ENCODE measurements at regions not wholly inside any gene's neighbourhood (a gene's known extent, or its start where the extent isn't known, plus 50 kb on each side); places are given as distances from the start of the nearest gene placed in this dataset.
"Not testable (repeated sequence)": the region's sequence is repeated elsewhere in the genome, so short reads cannot be mapped to it uniquely, and the experiment has no call there.

DNA sequence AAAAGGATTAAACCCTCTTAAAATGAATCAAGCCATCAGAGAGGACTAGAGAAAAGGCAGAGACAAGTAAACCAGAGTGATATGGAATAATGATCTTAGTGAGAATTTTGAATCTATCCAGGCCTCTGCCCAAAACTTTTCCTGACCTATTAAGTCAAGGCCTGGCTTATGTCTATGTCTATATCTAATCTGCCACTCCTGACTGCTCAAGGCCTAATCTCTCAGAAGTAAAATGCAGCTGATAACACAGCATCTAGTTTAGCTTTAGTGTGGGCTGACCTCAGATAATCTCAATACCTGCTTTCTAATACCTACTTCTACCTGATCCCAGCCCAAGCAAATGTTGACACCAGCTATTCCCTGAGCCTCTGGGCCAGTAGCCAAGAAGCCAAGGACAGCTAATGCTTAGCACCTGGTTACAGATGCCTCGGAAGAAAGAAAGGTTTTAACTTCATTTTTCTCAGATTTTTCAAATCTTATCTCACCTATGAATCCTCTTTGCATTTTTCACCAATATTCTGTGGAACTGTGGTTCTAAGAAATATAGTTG is 1472.5 kb upstream of the SEL1L start:
- H3K27ac ChIP-seq (ENCODE audit: low read depth, low read length), result no peak overlapping the region
- no peaks in the 10 kb centered on the region for H3K4me1 ChIP-seq (ENCODE audit: control insufficient read depth, insufficient read depth, low read length)
- H3K27me3 ChIP-seq (ENCODE audit: control insufficient read depth, insufficient read depth, low read length), result no peaks in the 10 kb centered on the region
- no peak overlapping the region for H3K4me3 ChIP-seq (ENCODE audit: low read length)
- no peak overlapping the region for H3K9ac ChIP-seq (ENCODE audit: low read length)
- no peaks in the 10 kb centered on the region for H3K36me3 ChIP-seq (ENCODE audit: control insufficient read depth, insufficient read depth, low read length)

DNA sequence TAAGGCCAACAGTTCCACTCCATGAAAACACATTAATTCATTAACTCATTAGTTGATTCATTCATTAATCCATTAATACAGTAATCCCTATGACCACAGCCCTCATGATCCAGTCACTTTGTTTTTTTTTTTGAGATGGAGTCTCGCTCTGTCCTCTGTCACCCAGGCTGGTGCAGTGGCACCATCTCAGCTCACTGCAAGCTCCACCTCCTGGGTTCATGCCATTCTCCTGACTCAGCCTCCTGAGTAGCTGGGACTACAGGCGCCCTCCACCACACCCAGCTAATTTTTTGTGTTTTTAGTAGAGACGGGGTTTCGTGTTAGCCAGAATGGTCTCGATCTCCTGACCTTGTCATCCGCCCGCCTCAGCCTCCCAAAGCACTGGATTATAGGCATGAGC is 1473.4 kb upstream of the SEL1L start:
- H3K27ac ChIP-seq (ENCODE audit: low read depth, low read length); H3K27me3 ChIP-seq (ENCODE audit: control insufficient read depth, insufficient read depth, low read length); H3K4me3 ChIP-seq (ENCODE audit: low read length); H3K9ac ChIP-seq (ENCODE audit: low read length); H3K36me3 ChIP-seq (ENCODE audit: control insufficient read depth, insufficient read depth, low read length); H3K4me1 ChIP-seq (ENCODE audit: control insufficient read depth, insufficient read depth, low read length): not testable (repeated sequence)

DNA sequence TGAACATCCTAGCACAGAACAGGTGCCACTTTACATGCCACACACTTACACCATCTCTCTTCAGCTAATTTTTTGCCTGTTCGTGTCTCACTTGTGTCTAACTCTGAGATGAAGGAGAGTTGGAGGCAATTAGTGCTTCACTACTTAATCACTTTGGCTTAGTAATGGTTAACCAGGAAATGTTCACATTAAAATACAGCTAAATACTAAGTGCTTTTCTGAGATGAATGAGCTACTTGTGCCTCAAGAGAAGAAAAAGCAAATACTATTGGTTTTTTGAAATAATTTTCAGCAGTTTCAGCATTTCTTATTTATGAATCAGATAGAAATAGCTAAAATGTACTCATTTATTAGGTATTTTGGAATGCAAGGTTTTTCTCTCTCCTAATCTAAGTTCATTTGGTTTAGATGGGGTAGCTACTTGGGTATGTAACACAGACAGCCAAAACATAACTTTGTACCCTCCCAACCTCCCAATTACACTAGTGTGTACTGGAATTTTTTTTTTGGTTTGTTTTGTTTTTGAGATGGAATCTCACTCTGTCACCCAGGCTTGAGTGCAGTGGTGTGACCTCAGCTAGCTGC is 1474.1 kb upstream of the SEL1L start:
- H3K27ac ChIP-seq (ENCODE audit: low read depth, low read length), result no peak overlapping the region
- no peak overlapping the region for H3K4me3 ChIP-seq (ENCODE audit: low read length)
- no peak overlapping the region for H3K9ac ChIP-seq (ENCODE audit: low read length)
- no peaks in the 10 kb centered on the region for H3K27me3 ChIP-seq (ENCODE audit: control insufficient read depth, insufficient read depth, low read length)
- no peaks in the 10 kb centered on the region for H3K4me1 ChIP-seq (ENCODE audit: control insufficient read depth, insufficient read depth, low read length)
- no peaks in the 10 kb centered on the region for H3K36me3 ChIP-seq (ENCODE audit: control insufficient read depth, insufficient read depth, low read length)

DNA sequence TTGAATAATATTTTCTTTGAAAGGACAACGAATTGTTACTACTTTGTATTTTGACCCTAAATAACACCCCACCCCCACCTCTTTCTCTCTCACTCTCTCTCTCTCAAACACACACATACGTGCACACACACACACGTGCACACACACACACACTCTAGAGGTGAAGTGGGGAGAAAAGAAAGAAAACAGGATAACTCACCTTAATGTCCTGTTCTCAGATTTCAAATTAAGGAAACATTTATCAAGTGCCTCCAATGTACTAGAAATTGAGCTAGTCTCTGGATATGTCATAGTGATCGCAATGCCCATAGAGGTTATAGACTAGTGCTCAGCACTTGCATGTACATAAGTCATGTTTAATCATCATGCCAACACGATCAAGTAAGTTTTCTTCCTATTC is 1483.6 kb upstream of the SEL1L start:
- Histone ChIP-seq H3K9ac (ENCODE audit: low read length) (no peak overlapping the region), H3K27me3 (ENCODE audit: control insufficient read depth, insufficient read depth, low read length) (no peaks in the 10 kb centered on the region), H3K27ac (ENCODE audit: low read depth, low read length) (no peak overlapping the region), H3K36me3 (ENCODE audit: control insufficient read depth, insufficient read depth, low read length) (no peaks in the 10 kb centered on the region), H3K4me1 (ENCODE audit: control insufficient read depth, insufficient read depth, low read length) (no peaks in the 10 kb centered on the region), H3K4me3 (ENCODE audit: low read length) (no peak overlapping the region)

DNA sequence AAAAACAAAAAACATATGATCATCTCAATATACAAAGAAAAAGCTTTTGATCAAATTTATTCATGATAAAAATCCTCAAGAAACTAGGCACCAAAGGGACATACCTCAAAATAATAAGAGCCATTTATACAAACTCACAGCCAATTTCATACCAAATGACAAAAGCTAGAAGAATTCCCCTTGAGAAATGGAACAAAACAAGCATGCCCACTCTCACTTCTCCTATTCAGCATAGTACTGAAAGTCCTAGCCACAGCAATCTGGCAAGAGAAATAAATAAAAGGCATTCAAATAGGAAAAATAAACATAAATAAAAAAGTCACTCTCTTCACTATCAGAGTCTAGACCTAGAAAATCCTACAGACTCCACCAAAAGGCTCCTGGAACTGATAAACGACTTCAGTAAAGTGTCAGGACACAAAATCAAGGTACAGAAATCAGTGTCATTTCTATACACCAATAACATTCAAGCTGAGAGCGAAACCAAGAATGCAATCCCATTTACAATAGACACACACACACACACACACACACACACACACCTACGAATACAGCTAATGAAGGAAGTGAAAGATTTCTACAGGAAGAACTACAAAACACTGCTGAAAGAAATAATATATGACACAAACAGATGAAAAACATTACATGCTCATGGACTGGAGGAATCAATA is 1486.2 kb upstream of the SEL1L start:
- Histone ChIP-seq H3K36me3 (ENCODE audit: control insufficient read depth, insufficient read depth, low read length) (no peaks in the 10 kb centered on the region), H3K4me1 (ENCODE audit: control insufficient read depth, insufficient read depth, low read length) (no peaks in the 10 kb centered on the region), H3K27ac (ENCODE audit: low read depth, low read length) (no peak overlapping the region), H3K4me3 (ENCODE audit: low read length) (no peak overlapping the region), H3K9ac (ENCODE audit: low read length) (no peak overlapping the region), H3K27me3 (ENCODE audit: control insufficient read depth, insufficient read depth, low read length) (no peaks in the 10 kb centered on the region)

DNA sequence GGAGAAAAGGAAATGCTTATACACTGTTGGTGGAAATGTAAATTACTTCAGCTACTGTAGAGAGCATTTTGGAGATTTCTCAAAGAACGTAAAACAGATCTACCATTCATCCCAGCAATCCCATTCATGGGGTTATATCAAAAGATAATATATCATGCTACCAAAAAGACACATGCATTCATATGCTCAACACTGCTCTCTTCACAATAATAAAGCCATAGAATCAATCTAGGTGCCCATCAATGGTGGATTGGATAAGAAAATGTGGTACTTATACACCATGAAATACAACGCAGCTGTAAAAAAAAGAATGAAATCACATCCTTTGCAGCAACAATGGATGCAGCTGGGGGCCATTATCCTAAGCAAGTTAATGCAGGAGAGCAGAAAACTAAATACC is 1487.7 kb upstream of the SEL1L start:
- Histone ChIP-seq H3K4me3 (ENCODE audit: low read length) (no peak overlapping the region), H3K4me1 (ENCODE audit: control insufficient read depth, insufficient read depth, low read length) (no peaks in the 10 kb centered on the region), H3K9ac (ENCODE audit: low read length) (no peak overlapping the region), H3K27me3 (ENCODE audit: control insufficient read depth, insufficient read depth, low read length) (no peaks in the 10 kb centered on the region), H3K27ac (ENCODE audit: low read depth, low read length) (no peak overlapping the region), H3K36me3 (ENCODE audit: control insufficient read depth, insufficient read depth, low read length) (no peaks in the 10 kb centered on the region)

DNA sequence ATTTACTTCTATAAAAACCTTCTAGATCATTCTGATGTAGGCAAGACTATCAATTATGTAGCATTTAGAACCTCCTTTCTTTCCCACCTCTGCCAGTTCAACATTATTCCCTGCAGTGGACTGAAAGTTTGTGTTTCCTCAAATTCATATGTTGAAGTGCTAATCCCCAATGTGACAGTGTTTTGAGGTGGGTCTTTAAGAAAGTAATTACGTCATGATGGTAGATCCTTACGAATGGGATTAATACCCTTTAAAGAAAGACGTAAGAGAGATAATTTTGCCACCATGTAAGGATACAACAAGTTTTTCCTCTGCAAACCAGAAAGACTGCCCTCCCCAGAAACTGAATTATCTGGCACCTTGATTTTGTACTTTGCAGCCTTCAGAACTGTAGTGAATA is 1489.7 kb upstream of the SEL1L start:
- no peak overlapping the region for H3K9ac ChIP-seq (ENCODE audit: low read length)
- no peak overlapping the region for H3K4me3 ChIP-seq (ENCODE audit: low read length)
- no peaks in the 10 kb centered on the region for H3K36me3 ChIP-seq (ENCODE audit: control insufficient read depth, insufficient read depth, low read length)
- H3K27me3 ChIP-seq (ENCODE audit: control insufficient read depth, insufficient read depth, low read length), result no peaks in the 10 kb centered on the region
- no peaks in the 10 kb centered on the region for H3K4me1 ChIP-seq (ENCODE audit: control insufficient read depth, insufficient read depth, low read length)
- no peak overlapping the region for H3K27ac ChIP-seq (ENCODE audit: low read depth, low read length)

DNA sequence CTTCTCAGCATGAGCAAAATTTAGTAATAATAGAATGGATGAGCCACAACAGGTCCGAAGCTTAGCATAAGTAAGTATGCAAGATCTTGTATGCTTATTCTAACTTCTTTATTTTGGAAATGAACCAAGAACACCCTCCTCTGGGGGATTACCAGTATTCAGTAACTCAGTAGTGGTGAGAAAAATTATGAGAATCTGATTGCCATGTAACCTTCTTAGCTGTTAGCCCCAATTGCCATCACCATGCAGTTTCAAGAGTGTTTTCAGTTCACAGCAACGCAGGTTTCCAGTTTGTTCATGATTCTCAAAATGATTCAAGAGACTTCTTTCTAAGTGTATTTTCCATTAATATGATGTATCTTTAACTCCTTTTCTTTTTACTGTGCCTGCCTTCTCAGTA is 1507.6 kb upstream of the SEL1L start:
- H3K4me3 ChIP-seq (ENCODE audit: low read length), result no peak overlapping the region
- no peak overlapping the region for H3K9ac ChIP-seq (ENCODE audit: low read length)
- H3K27me3 ChIP-seq (ENCODE audit: control insufficient read depth, insufficient read depth, low read length), result no peaks in the 10 kb centered on the region
- no peak overlapping the region for H3K27ac ChIP-seq (ENCODE audit: low read depth, low read length)
- H3K4me1 ChIP-seq (ENCODE audit: control insufficient read depth, insufficient read depth, low read length), result no peaks in the 10 kb centered on the region
- H3K36me3 ChIP-seq (ENCODE audit: control insufficient read depth, insufficient read depth, low read length), result no peaks in the 10 kb centered on the region

DNA sequence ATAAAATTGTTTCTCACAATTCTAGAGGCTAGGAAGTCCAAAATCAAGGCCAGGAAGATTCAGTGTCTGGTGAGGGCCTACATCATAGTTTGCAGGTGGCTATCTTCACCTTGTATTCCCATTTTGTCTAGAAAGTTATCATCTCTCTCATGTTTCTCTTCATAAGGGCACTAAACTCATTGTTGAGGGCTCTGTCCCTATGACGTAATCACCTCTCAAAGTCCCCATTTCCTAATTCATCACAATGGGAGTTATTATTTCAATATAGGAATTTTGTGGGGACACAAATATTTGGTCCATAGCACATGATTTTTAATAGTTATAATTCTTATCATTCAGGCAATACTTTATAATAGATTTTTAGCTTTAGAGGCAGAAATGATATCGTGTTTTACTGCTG is 1509.2 kb upstream of the SEL1L start:
- Histone ChIP-seq H3K27ac (ENCODE audit: low read depth, low read length) (no peak overlapping the region), H3K9ac (ENCODE audit: low read length) (no peak overlapping the region), H3K4me3 (ENCODE audit: low read length) (no peak overlapping the region), H3K36me3 (ENCODE audit: control insufficient read depth, insufficient read depth, low read length) (no peaks in the 10 kb centered on the region), H3K4me1 (ENCODE audit: control insufficient read depth, insufficient read depth, low read length) (no peaks in the 10 kb centered on the region), H3K27me3 (ENCODE audit: control insufficient read depth, insufficient read depth, low read length) (no peaks in the 10 kb centered on the region)

DNA sequence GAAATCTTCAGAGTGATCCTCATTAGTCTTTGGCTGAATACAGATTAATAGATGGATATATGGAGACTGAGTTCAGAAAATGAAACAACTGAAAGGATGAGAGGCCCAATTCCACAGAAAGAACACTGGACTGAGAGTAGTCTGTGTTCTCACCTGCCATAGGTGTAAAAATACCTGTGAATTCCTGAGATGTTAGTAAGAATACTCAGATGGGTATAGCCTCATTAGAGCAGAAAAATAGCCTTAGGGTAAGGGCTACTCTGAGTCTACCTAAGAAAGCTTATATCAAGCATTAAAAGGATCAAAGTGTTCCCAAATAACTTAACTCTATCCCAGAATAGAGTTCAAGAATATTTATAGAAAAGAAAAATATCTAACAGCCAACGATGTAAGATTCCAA is 1510.3 kb upstream of the SEL1L start:
- no peaks in the 10 kb centered on the region for H3K4me1 ChIP-seq (ENCODE audit: control insufficient read depth, insufficient read depth, low read length)
- no peak overlapping the region for H3K27ac ChIP-seq (ENCODE audit: low read depth, low read length)
- H3K9ac ChIP-seq (ENCODE audit: low read length), result no peak overlapping the region
- no peaks in the 10 kb centered on the region for H3K27me3 ChIP-seq (ENCODE audit: control insufficient read depth, insufficient read depth, low read length)
- no peak overlapping the region for H3K4me3 ChIP-seq (ENCODE audit: low read length)
- H3K36me3 ChIP-seq (ENCODE audit: control insufficient read depth, insufficient read depth, low read length), result no peaks in the 10 kb centered on the region

DNA sequence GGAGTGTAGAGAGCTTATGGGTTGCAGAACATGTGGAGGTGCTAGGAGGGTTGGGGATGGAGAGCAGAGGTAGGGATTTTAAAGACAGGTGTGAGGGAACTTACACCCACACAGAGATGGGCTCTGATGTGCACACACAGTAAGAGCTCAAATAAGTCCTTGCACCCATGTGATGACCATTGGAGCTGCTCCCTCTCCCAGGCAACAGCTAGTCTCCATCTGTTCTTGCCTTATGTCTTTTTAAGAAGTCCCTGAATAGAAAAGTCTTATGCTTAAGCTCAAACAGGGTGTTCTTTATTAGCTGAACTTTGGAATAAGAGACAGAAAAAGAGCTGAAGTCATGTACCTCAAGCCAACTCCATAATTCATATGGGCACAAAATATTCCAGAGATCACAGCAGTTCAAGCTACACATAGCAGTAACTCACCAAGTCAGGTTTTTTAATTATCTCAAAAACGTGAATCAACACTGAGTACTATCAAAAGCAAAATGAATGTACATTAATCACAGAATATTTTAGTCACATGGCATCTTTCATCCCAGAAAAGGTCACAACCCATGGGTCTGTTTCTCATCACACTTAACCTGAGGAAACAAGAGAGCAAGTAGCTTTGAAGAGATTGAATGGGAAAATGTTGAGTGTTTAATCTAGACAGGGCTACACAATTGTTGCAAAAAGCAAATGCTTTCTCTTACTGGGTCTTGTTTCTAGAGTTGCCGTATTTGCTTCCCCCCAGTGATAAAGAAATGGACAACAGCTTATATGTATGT is 1513.6 kb upstream of the SEL1L start:
- H3K36me3 ChIP-seq (ENCODE audit: control insufficient read depth, insufficient read depth, low read length), result no peaks in the 10 kb centered on the region
- H3K27ac ChIP-seq (ENCODE audit: low read depth, low read length), result no peak overlapping the region
- no peaks in the 10 kb centered on the region for H3K27me3 ChIP-seq (ENCODE audit: control insufficient read depth, insufficient read depth, low read length)

DNA sequence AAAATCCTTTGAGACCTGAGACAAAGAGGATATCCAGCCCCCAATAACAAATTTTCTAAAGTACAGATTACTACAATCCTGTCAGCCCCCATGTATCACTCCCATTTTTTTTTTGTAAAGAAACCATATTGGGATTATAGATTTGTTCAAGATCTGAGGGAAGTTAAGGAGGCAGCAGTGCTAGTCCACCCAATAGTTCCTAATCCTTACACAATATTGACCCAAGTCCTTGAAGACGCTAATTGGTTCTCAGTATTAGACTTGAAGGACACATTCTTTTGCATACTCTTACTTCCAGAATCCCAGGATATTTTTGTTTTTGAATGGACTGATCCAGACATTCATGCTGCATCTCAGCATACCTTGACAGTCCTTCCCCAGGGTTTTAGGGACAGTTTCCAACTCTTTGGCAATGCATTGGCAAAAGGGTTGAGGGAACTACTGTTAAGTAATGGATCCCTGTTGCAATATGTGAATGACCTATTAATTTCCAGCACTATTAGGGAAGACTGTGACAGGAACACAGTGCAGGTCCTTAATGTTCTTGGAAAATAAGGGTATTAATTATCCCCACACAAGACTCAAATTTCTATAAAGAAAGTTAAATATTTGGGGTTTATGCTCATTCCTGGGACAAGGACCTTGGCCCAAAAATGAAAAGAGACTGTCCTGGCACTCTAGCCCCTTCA is 1519.5 kb upstream of the SEL1L start:
- H3K27me3 ChIP-seq (ENCODE audit: control insufficient read depth, insufficient read depth, low read length), result no peaks in the 10 kb centered on the region
- H3K9ac ChIP-seq (ENCODE audit: low read length), result no peak overlapping the region
- no peaks in the 10 kb centered on the region for H3K4me1 ChIP-seq (ENCODE audit: control insufficient read depth, insufficient read depth, low read length)
- H3K4me3 ChIP-seq (ENCODE audit: low read length), result no peak overlapping the region
- no peaks in the 10 kb centered on the region for H3K36me3 ChIP-seq (ENCODE audit: control insufficient read depth, insufficient read depth, low read length)
- H3K27ac ChIP-seq (ENCODE audit: low read depth, low read length), result no peak overlapping the region

More for the DNA sequence above, 1513.6 kb upstream of the SEL1L start:
- no peaks in the 10 kb centered on the region for H3K4me1 ChIP-seq (ENCODE audit: control insufficient read depth, insufficient read depth, low read length)
- H3K9ac ChIP-seq (ENCODE audit: low read length), result no peak overlapping the region
- H3K4me3 ChIP-seq (ENCODE audit: low read length), result no peak overlapping the region

All from rectal smooth muscle tissue (tissue), 1 donor.